HG03565 (cell line): ENCODE measurements at regions not wholly inside any gene's neighbourhood (a gene's known extent, or its start where the extent isn't known, plus 50 kb on each side); places are given as distances from the start of the nearest gene placed in this dataset.
"Not testable (repeated sequence)": the region's sequence is repeated elsewhere in the genome, so short reads cannot be mapped to it uniquely, and the experiment has no call there.

Experiments
- ATAC-seq: cut with Tn5 transposase; IDR thresholded peaks from one replicate; pipeline ENCODE4 v1.9.1; 2021; ENCODE audit warnings: mild to moderate bottlenecking, moderate library complexity; ENCODE audit not compliant: unreplicated experiment

- no peak for ATAC-seq
These were observed 164.1 kb upstream of the CDKN3 start for GRCh38 chr14:54232735-54233134.

DNA sequence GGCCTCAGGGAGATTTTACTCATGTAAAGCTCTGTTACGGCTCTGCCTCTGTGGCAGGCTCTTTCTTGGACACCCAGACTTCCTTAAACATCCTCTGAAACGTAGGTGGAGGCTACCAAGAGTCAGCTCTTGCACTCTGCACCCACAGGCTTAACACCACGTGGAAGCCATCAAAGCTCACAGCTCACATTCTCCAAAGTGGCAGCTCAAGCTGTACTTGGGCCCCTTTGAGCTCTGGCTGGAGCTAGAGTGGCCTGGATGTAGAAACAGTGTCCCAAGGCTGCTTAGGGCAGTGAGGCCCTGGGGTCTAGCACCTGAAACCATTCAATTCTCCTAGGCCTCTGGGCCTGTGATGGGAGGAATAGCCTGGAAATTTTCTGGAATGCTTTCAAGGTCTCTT, 155.3 kb upstream of the CDKN3 start:
- no peak for ATAC-seq

GRCh38 chr14:54251356-54251755, 145.5 kb upstream of the CDKN3 start:
- no peak for ATAC-seq

DNA sequence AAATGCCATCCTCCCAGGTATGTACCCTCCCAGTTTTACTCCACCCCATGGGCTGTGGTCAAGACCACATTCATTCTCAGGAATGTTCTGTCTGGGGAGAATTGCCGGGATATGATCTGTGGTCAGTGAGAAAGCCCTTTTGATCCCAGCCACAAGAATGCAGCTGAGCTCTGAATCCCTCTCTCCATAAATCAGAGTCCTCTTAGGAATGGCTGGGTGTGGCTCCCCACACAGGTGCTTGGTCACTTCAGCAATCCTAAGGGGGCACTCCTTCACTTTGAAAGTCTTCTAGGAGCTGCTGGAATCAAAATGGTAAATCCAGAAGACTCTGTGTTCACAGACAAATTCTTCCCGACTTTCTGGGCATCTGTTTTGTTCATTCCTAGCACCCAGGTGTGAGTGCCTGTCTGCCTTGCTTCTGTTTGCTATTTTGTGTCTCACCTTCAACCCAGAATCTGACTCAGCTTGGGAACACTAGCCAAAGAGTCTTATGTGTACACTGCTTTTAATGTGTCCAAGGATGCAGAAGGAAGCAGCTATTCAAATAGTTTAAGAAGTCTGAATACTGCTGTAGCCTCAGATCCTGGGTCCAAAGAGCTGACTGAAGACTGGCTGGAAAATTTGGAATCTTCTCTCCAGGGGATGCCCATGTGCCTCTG, 144.6 kb upstream of the CDKN3 start:
- no peak for ATAC-seq

DNA sequence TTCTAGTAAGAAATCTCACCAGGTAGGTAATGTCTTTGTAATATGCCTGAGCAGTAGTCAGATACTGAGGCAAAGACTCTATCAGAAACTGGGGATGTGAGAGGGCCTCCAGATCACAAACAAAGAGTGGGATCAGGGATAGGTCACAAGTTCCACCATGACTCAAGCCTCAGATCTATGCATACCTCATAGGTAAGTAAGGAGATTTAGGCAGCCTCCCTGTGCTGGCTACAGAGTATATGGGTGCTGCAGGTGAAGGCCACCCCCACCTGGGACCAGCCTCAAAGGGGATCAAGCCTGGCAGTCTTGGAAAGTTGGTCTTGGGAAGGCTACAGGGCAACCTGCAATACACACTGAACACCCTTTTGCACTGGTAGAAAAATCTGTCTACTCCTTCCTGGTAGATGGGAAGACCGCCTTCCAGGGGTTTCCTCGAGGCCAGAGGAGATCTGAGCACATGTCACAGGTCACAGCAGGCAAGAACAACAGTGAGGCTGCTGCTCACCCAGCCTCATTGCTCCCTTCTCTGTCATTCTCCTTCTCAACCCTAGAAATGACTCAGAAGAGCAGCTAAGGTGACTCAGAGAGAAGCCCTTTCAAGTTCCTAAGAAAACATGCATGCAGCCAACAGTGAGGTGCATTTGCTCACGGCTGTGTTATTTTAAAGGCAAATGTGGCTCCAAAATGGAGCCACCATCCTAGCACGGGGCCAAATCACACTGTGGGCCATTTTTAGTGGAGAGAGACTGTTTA, 143.4 kb upstream of the CDKN3 start:
- ATAC-seq, result peak; percentile 90

- no peak for ATAC-seq
These were observed 140.7 kb upstream of the CDKN3 start for GRCh38 chr14:54256156-54256555.

- ATAC-seq, result no peak
These were observed 139.4 kb upstream of the CDKN3 start for GRCh38 chr14:54257424-54257823.

DNA sequence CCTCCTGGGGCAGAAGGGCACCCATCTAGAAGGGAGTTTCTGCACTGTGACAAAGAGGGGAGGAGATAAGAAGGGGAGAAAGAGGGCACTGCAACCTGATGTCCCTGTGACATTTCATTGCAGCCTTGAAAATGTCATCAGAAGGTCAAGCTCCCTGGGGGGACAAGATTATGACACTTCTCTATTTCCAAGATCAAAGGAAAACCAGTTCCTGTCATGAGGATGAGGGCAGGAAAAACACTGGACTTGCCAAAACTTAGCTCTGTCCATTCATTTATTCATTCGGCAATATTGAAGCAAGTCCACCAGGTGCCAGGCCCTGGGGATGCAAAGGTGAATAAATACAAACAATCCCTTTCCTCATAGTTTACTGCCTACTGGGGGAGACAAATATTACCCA, 138.4 kb upstream of the CDKN3 start:
- no peak for ATAC-seq

GRCh38 chr14:54259821-54260220, 137.0 kb upstream of the CDKN3 start:
- ATAC-seq, result no peak

DNA sequence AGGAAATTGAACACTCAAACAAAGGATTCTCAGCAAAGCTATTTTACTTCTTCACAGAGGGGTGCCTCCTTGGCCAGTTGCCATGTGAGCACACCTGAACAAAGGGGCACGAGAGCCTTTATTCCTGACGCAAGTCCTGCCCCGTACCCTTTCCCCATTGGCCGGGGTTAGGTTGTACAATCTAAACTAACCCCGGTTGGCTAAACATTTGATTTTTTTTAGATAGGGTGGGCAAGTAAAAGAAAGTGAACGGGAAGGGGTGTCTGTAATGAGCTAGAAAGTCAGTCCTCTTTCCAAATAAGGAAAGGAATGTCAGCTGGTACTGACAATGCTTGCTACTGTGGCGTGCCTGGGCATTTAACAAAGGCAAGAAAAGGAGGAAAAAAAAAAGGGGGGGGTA, 135.5 kb upstream of the CDKN3 start:
- no peak for ATAC-seq

GRCh38 chr14:54266616-54267015, 130.2 kb upstream of the CDKN3 start:
- ATAC-seq, result not testable (repeated sequence)

GRCh38 chr14:54267172-54267571, 129.6 kb upstream of the CDKN3 start:
- ATAC-seq, result peak; percentile 77

- no peak for ATAC-seq
These were observed 120.6 kb upstream of the CDKN3 start for GRCh38 chr14:54275997-54276725.

GRCh38 chr14:54278087-54278486, 118.7 kb upstream of the CDKN3 start:
- no peak for ATAC-seq

DNA sequence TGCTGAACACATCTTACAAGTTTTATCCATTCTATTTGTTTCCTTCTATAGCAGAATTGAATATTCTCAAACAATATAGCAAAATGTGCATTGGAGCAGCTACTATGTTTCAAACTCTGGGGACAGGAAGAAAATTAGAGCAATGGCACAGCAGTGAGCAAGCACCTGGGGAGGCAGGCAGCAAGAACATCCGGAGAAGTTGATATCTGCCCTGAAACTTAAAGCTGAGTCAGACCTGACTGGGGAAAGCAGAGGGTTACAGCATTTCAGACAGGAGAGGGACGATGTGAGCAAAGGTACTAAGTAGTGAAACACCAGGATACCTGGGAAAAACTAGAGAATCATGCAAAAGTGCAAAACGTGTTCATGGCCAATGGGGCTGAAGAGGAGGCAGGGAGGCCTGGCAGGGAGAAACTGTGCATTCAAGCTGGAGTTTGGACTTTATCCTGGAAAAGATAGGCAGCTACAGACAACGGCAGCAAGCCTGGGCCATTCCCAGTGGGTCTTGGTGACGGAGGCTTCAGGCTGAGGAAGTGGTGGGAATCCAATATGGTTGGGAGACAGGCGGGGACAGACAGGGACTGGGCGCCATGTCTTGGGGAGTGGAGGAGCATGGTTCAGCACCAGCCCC, 118.0 kb upstream of the CDKN3 start:
- no peak for ATAC-seq

DNA sequence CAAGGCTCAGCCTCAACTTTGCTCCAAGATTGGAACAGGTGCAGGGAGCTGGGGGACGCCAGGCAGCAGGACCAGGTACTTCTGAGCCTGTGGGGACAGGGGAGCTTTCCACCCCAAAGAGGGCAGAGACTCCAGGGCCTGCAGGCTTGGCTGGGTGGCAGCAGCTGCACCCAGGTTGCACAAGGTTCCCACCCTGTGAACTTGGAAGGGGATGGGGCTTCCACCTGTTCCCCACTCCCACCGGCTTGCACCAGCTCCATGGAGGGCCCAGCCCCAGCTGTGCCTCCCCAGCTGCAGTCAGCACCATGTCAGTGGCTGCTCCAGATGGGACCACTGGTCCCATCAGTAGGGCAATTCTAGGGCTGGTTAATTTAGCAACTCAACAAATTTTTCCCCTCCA, 114.0 kb upstream of the CDKN3 start:
- ATAC-seq, result no peak

GRCh38 chr14:54285030-54285429, 111.8 kb upstream of the CDKN3 start:
- no peak for ATAC-seq

DNA sequence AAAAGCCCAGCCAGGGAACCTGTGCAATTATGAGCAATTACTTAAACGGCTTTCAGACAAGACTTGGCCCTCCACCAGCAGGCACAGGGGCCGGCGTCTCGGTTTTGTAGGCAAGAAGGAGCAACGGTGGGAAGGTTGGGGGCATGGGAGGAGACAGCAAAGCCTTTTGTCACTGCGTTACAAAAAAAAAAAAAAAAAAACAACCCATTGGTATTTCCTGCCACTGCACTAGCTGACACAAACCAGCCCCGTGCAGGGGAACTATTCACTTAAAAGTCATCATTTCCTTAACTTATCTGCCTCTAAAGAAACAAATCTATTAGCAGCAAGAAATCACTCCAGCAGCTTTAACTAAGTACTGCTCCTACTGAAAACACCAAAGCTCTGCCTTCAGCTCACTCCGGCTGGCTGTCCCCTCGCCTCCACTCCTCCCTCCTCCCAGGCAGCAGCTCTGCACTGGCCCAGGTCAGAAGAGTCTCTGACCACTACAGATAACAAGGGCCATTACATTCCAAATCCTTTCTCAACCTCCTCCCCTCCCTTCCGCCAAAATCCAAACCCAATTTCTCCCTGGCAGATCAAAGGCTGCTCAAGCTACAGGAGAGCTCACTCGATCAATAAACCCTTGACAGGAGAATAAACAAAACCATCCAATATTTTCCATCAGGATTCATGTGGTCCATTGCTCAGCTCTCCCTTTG, 105.2 kb upstream of the CDKN3 start:
- ATAC-seq, result no peak

DNA sequence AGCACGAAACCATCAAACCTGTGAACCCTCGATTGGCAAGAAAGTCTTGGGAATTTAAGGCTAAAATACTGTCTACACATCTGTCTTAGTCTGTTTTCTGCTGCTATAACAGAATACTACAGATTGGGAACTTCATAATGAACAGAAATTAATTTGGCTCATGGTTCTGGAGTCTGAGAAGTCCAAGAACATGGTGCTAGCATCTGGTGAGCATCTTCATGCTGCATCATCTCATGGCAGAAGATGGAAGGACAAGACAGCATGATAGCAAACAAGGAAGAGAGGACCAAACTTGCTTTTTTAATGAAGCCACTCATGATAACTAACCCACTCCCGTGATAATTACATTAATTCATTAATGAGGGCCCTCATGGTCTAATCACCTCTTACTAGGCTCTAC, 102.0 kb upstream of the CDKN3 start:
- ATAC-seq, result no peak

DNA sequence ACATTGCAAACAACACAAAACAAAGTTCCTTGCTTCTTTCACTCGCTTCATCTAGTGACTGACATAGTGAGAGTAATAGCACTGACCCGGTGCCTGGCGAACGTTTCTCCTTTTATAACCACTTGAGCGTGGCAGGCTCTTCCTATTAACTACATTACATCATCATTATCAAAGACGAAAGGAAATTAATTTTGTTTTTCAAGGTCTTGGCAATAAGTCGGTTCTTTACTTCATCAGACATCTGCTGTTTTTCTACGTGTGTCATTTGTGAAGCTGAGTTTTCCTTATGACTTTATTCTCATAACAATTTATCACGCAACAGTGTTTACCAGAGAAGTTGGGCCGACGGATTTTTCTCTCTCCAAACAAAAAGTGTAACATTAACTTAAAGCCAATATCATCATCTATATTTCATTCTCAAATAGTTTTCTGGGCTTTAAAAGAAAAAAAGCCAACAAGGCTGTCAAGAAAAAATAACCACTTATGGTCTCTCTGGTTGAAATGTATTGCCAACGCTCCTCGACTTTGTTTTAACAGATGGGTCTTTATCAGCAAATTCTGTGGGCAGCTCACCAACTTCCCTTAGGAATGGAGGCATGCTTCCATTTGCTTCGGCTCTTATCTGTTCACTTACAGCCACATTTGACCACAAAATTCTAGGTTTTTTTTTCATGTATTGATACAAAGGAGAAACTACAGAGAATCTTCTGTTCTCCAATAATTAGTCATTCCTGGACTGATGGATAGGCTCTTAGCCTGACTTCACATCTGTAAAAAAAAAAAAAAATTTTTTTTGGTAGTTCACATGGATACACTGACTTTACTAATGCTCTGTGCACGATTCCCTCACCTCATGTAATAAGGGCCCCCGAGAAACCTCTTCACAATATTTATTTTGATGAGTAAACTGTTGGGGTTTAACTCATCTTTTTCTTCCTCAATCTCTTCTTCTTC, 97.1 kb upstream of the CDKN3 start:
- no peak for ATAC-seq
